ENCODE measurements at regions not wholly inside any gene's neighbourhood (a gene's known extent, or its start where the extent isn't known, plus 50 kb on each side); places are given as distances from the start of the nearest gene placed in this dataset.
"Not testable (repeated sequence)": the region's sequence is repeated elsewhere in the genome, so short reads cannot be mapped to it uniquely, and the experiment has no call there.

- Mint-ChIP-seq H3K36me3 (no peaks in the 10 kb centered on the region), H3K27me3 (ENCODE audit: insufficient read depth, low read depth) (peaks cover 5% of the 10 kb centered on the region), H3K4me3 (no peak overlapping the region), H3K4me1 (no peaks in the 10 kb centered on the region), H3K27ac (no peak overlapping the region), H3K9me3 (peaks cover 21% of the 10 kb centered on the region)
- no peak overlapping the region for H2AFZ ChIP-seq (replicated peaks)
- no peak for TF ChIP-seq EZH2 (IDR thresholded peaks at IDR 0.05)
- no peak for TF ChIP-seq CTCF (IDR thresholded peaks at IDR 0.05)
- TF ChIP-seq EZH2phosphoT487 (IDR thresholded peaks at IDR 0.05), result no peak
- no peak overlapping the region for H3K9ac ChIP-seq
- H3K79me2 ChIP-seq (ENCODE audit: low read depth), result no peaks in the 10 kb centered on the region
- H3K36me3 ChIP-seq, result no peaks in the 10 kb centered on the region
- H3K4me2 ChIP-seq, result no peak overlapping the region
- no peak for DNase-seq (ENCODE audit: low spot score)
- H3F3A ChIP-seq (ENCODE audit: low read depth), result no peaks in the 10 kb centered on the region
- no peaks in the 10 kb centered on the region for H3K4me1 ChIP-seq
- H3K9me3 ChIP-seq (ENCODE audit: low read depth), result no peaks in the 10 kb centered on the region
- no peaks in the 10 kb centered on the region for H4K20me1 ChIP-seq (ENCODE audit: low read depth)
- H3K4me3 ChIP-seq, result no peak overlapping the region
- no peaks in the 10 kb centered on the region for H3K27me3 ChIP-seq
- no peak overlapping the region for H3K27ac ChIP-seq
Observed at GRCh38 chr7:4483851-4484250, 198.2 kb upstream of the FOXK1 start.

GRCh38 chr7:4484545-4484944 lies 197.6 kb upstream of the FOXK1 start:
- no peaks in the 10 kb centered on the region for H3K9me3 ChIP-seq (ENCODE audit: low read depth)
- Mint-ChIP-seq H3K27ac (no peak overlapping the region), H3K27me3 (ENCODE audit: insufficient read depth, low read depth) (peaks cover 5% of the 10 kb centered on the region), H3K36me3 (no peaks in the 10 kb centered on the region), H3K4me1 (no peaks in the 10 kb centered on the region), H3K9me3 (peaks cover 16% of the 10 kb centered on the region), H3K4me3 (no peak overlapping the region)
- H3K27ac ChIP-seq, result no peak overlapping the region
- no peak for DNase-seq (ENCODE audit: low spot score)
- no peaks in the 10 kb centered on the region for H3K27me3 ChIP-seq
- H2AFZ ChIP-seq (replicated peaks), result no peak overlapping the region
- H3K79me2 ChIP-seq (ENCODE audit: low read depth), result no peaks in the 10 kb centered on the region
- H3K9ac ChIP-seq, result no peak overlapping the region
- TF ChIP-seq CTCF (IDR thresholded peaks at IDR 0.05) (no peak), EZH2 (IDR thresholded peaks at IDR 0.05) (no peak), EZH2phosphoT487 (IDR thresholded peaks at IDR 0.05) (no peak)
- H3K4me2 ChIP-seq, result no peak overlapping the region
- H3K36me3 ChIP-seq, result no peaks in the 10 kb centered on the region
- no peaks in the 10 kb centered on the region for H3F3A ChIP-seq (ENCODE audit: low read depth)
- no peak overlapping the region for H3K4me3 ChIP-seq
- H4K20me1 ChIP-seq (ENCODE audit: low read depth), result no peaks in the 10 kb centered on the region
- H3K4me1 ChIP-seq, result no peaks in the 10 kb centered on the region

GRCh38 chr7:4486907-4487306 lies 195.2 kb upstream of the FOXK1 start:
- TF ChIP-seq EZH2 (IDR thresholded peaks at IDR 0.05) (no peak), CTCF (IDR thresholded peaks at IDR 0.05) (no peak), EZH2phosphoT487 (IDR thresholded peaks at IDR 0.05) (no peak)
- no peak overlapping the region for H2AFZ ChIP-seq (replicated peaks)
- H3K36me3 ChIP-seq, result no peaks in the 10 kb centered on the region
- H3K9me3 ChIP-seq (ENCODE audit: low read depth), result no peaks in the 10 kb centered on the region
- no peaks in the 10 kb centered on the region for H3K27me3 ChIP-seq
- no peaks in the 10 kb centered on the region for H3K4me1 ChIP-seq
- H3K4me3 ChIP-seq, result no peak overlapping the region
- no peak overlapping the region for H3K27ac Mint-ChIP-seq
- no peak overlapping the region for H3K4me2 ChIP-seq
- no peak for DNase-seq (ENCODE audit: low spot score)
- H3F3A ChIP-seq (ENCODE audit: low read depth), result no peaks in the 10 kb centered on the region
- no peaks in the 10 kb centered on the region for H4K20me1 ChIP-seq (ENCODE audit: low read depth)
- H3K79me2 ChIP-seq (ENCODE audit: low read depth), result no peaks in the 10 kb centered on the region
- H3K27me3 Mint-ChIP-seq (ENCODE audit: insufficient read depth, low read depth), result peaks cover 3% of the 10 kb centered on the region
- no peak overlapping the region for H3K9ac ChIP-seq
- no peaks in the 10 kb centered on the region for H3K4me1 Mint-ChIP-seq
- no peaks in the 10 kb centered on the region for H3K36me3 Mint-ChIP-seq
- no peak overlapping the region for H3K4me3 Mint-ChIP-seq
- H3K27ac ChIP-seq, result no peak overlapping the region
- H3K9me3 Mint-ChIP-seq, result peaks cover 14% of the 10 kb centered on the region

GRCh38 chr7:4496911-4497310 lies 185.2 kb upstream of the FOXK1 start:
- not testable (repeated sequence) for H3K27ac ChIP-seq; H2AFZ ChIP-seq (replicated peaks); H3K4me3 ChIP-seq; H4K20me1 ChIP-seq (ENCODE audit: low read depth); H3K36me3 Mint-ChIP-seq; H3K27me3 ChIP-seq; H3K4me1 Mint-ChIP-seq; DNase-seq (ENCODE audit: low spot score); H3K4me1 ChIP-seq; H3K27me3 Mint-ChIP-seq (ENCODE audit: insufficient read depth, low read depth); H3K27ac Mint-ChIP-seq; H3K4me2 ChIP-seq; H3F3A ChIP-seq (ENCODE audit: low read depth); H3K36me3 ChIP-seq; H3K79me2 ChIP-seq (ENCODE audit: low read depth); H3K9me3 ChIP-seq (ENCODE audit: low read depth); H3K4me3 Mint-ChIP-seq; H3K9ac ChIP-seq
- peaks cover 20% of the 10 kb centered on the region for H3K9me3 Mint-ChIP-seq
